Esophagus muscularis mucosa (tissue), 4 donors: ENCODE measurements at regions not wholly inside any gene's neighbourhood (a gene's known extent, or its start where the extent isn't known, plus 50 kb on each side); places are given as distances from the start of the nearest gene placed in this dataset.

Experiments used
- EP300 ChIP-seq: sonication (generic); formaldehyde crosslinking; IDR thresholded peaks from one replicate; pipeline ENCODE4 v1.6.1; 2017; ENCODE audit warnings: antibody characterized with exemption
- POLR2A ChIP-seq: fragments of 450-650 bp; IDR thresholded peaks from one replicate; pipeline ENCODE4 v1.6.1; 2017; ENCODE audit warnings: antibody characterized with exemption, moderate library complexity, mild to moderate bottlenecking, low read depth
- POLR2AphosphoS5 ChIP-seq, 2 donors: sonication (generic); formaldehyde crosslinking; IDR thresholded peaks; one replicate each; pipeline ENCODE4 v1.6.1; 2017; ENCODE audit warnings: antibody characterized with exemption in 2 of 2
- TF ChIP-seq, protein P1 (sequence below), 3 experiments: fragments of 200-600 bp in 2 of 3; fragments of 450-650 bp in 1 of 3; sonication (generic) in 2 of 3; IDR thresholded peaks; one replicate each; pipeline ENCODE4 v1.5.1; 2017 to 2019; ENCODE audit warnings: antibody characterized with exemption in 3 of 3, mild to moderate bottlenecking in 2 of 3, moderate library complexity in 1 of 3

DNA sequence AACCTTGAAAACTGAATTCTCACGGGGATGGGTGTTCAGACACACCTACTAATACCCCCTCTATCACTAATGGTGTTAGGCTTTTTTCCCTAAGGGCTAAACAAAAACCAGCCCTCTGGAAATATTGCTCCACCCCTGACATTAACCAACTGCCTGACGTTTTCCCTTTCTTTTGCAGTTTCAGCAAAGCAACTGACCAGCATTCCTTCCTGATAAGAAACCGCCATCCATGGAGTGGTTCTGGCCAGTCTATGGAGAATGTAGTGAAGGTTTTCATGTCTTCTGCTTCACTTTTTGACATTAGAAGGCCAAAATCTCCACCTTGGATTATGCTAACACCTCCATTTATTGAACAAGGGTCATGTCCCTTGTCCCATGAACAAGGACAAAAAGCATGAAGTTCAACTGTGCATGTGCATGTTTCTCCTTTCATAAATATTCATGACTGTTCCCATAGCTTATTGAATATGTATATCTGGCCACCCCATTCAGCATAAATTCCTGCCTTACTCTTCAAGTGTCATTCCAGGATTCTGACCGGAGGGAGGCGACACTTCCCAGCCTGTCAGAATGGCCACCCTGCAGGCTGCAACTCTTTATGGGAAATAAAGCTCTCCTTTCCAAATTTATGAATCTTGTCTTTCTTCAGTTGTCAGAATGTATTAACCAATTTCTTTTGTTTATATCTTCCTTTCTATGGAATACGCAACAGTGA, 314.3 kb downstream of the HHIPL2 start:
- TF ChIP-seq, protein P1, sequence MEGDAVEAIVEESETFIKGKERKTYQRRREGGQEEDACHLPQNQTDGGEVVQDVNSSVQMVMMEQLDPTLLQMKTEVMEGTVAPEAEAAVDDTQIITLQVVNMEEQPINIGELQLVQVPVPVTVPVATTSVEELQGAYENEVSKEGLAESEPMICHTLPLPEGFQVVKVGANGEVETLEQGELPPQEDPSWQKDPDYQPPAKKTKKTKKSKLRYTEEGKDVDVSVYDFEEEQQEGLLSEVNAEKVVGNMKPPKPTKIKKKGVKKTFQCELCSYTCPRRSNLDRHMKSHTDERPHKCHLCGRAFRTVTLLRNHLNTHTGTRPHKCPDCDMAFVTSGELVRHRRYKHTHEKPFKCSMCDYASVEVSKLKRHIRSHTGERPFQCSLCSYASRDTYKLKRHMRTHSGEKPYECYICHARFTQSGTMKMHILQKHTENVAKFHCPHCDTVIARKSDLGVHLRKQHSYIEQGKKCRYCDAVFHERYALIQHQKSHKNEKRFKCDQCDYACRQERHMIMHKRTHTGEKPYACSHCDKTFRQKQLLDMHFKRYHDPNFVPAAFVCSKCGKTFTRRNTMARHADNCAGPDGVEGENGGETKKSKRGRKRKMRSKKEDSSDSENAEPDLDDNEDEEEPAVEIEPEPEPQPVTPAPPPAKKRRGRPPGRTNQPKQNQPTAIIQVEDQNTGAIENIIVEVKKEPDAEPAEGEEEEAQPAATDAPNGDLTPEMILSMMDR (IDR thresholded peaks at IDR 0.05), result no peak
- TF ChIP-seq POLR2AphosphoS5 (IDR thresholded peaks at IDR 0.05) (no peak), POLR2A (no peak), EP300 (no peak)
